H1 (cell line): ENCODE measurements at regions not wholly inside any gene's neighbourhood (a gene's known extent, or its start where the extent isn't known, plus 50 kb on each side); places are given as distances from the start of the nearest gene placed in this dataset.

Source experiments
- CTCF ChIA-PET: fragments of 300-600 bp; sonication (Branson Sonifier 250); formaldehyde crosslinking; loops from one replicate; lab custom pipeline; 2021; ENCODE audit not compliant: partially characterized antibody; lab: Charles Lee
- POLR2A ChIA-PET: fragments of 300-600 bp; sonication (Branson Sonifier 250); formaldehyde crosslinking; loops from one replicate; lab custom pipeline; 2021; ENCODE audit warnings: inconsistent platforms; ENCODE audit not compliant: partially characterized antibody; lab: Charles Lee
- DNase-seq, 2 experiments: peaks; one replicate each; pipeline versions ENCODE4 v3.0.0 to v3.0.0-alpha.2; 2010 to 2022; ENCODE audit warnings: low spot score in 2 of 2, low read depth in 1 of 2, mixed read lengths in 1 of 2
- FAIRE-seq: peaks from 2 replicates; lab custom pipeline; 2011; peaks lifted over from hg19 to GRCh38; lab: Jason Lieb, UNC
- H2AFZ ChIP-seq: 2 replicates; pipeline ENCODE4 v1.8.1; 2012; ENCODE audit warnings: low read length, inconsistent platforms
- H2AK5ac ChIP-seq: 2 replicates; pipeline ENCODE4 v1.6.1; 2013; ENCODE audit warnings: low read depth, low read length
- H2BK120ac ChIP-seq: replicated peaks from 2 replicates; pipeline ENCODE3; 2013; ENCODE audit warnings: low read depth, low read length, inconsistent platforms
- H2BK12ac ChIP-seq: 2 replicates; pipeline ENCODE4 v1.6.1; 2013; ENCODE audit warnings: low read depth, low read length
- H2BK15ac ChIP-seq: 2 replicates; pipeline ENCODE4 v1.6.1; 2013; ENCODE audit warnings: low read length
- H2BK20ac ChIP-seq: 2 replicates; pipeline ENCODE4 v1.6.1; 2013; ENCODE audit warnings: low read length
- H2BK5ac ChIP-seq: 2 replicates; pipeline ENCODE4 v1.6.1; 2013; ENCODE audit warnings: low read depth, low read length
- H3K14ac ChIP-seq: 2 replicates; pipeline ENCODE4 v1.6.1; 2013; ENCODE audit warnings: inconsistent platforms; ENCODE audit not compliant: insufficient read length
- H3K18ac ChIP-seq: 2 replicates; pipeline ENCODE4 v1.6.1; 2013; ENCODE audit warnings: low read length; ENCODE audit errors: extremely low read depth
- H3K23ac ChIP-seq: 2 replicates; pipeline ENCODE4 v1.6.1; 2013; ENCODE audit warnings: inconsistent platforms; ENCODE audit not compliant: insufficient read length
- H3K23me2 ChIP-seq: 2 replicates; pipeline ENCODE4 v1.6.1; 2013; ENCODE audit warnings: low read depth, low read length
- H3K27ac ChIP-seq: 2 replicates; pipeline ENCODE4 v1.6.1; 2011; ENCODE audit warnings: low read depth, low read length, inconsistent platforms
- H3K27me3 ChIP-seq, 4 experiments: replicated peaks in 1 of 4; 1 replicate in 1 of 4; 2 replicates in 3 of 4; pipeline versions ENCODE4 v1.6.1 to v1.8.1; 2011 to 2013; ENCODE audit warnings: low read length in 3 of 4, mild to moderate bottlenecking in 3 of 4, inconsistent platforms in 2 of 4, mixed read lengths in 2 of 4, moderate library complexity in 1 of 4; ENCODE audit not compliant: control insufficient read depth in 3 of 4, insufficient read depth in 3 of 4; ENCODE audit errors: extremely low read depth in 1 of 4
- H3K36me3 ChIP-seq, 4 experiments: 2 replicates each; pipeline versions ENCODE4 v1.6.1 to v1.8.1; 2011 to 2013; ENCODE audit warnings: mild to moderate bottlenecking in 4 of 4, low read length in 3 of 4, moderate library complexity in 2 of 4, control low read depth in 1 of 4, inconsistent platforms in 1 of 4; ENCODE audit not compliant: insufficient read depth in 4 of 4, control insufficient read depth in 2 of 4
- H3K4ac ChIP-seq: replicated peaks from 2 replicates; pipeline ENCODE3; 2013; ENCODE audit warnings: low read length, low read depth, mixed read lengths, inconsistent platforms; ENCODE audit not compliant: insufficient read length
- H3K4me1 ChIP-seq, 4 experiments: replicated peaks in 1 of 4; 1 replicate in 1 of 4; 2 replicates in 3 of 4; pipeline versions ENCODE4 v1.6.1 to v1.8.1; 2011 to 2013; ENCODE audit warnings: low read length in 3 of 4, inconsistent platforms in 2 of 4, mixed read lengths in 1 of 4; ENCODE audit not compliant: insufficient read depth in 4 of 4, control insufficient read depth in 3 of 4
- H3K4me2 ChIP-seq, 2 experiments: 2 replicates each; pipeline versions ENCODE4 v1.6.1 to v1.8.1; 2011 to 2013; ENCODE audit warnings: low read depth in 2 of 2, low read length in 2 of 2, control low read depth in 1 of 2, inconsistent platforms in 1 of 2, mild to moderate bottlenecking in 1 of 2; ENCODE audit not compliant: insufficient read depth in 1 of 2
- H3K4me3 ChIP-seq, 4 experiments: fragments of 200-600, 300-600 bp in 1 of 4; sonication (generic), shearing (Covaris generic), sonication (Bioruptor Twin) in 1 of 4; 2 replicates each; pipeline versions ENCODE4 v1.5.1 to v1.8.1; 2011 to 2016; ENCODE audit warnings: low read length in 4 of 4, low read depth in 3 of 4, control low read depth in 2 of 4, inconsistent platforms in 2 of 4, mild to moderate bottlenecking in 2 of 4, mixed read lengths in 1 of 4, moderate library complexity in 1 of 4; ENCODE audit not compliant: insufficient read depth in 2 of 4; ENCODE audit errors: extremely low read depth in 1 of 4
- H3K56ac ChIP-seq: replicated peaks from 2 replicates; pipeline ENCODE3; 2013; ENCODE audit warnings: low read depth, mild to moderate bottlenecking, mixed read lengths, low read length, inconsistent platforms; ENCODE audit not compliant: insufficient read length
- H3K79me1 ChIP-seq: 2 replicates; pipeline ENCODE4 v1.6.1; 2013; ENCODE audit warnings: low read depth, low read length, control low read depth
- H3K79me2 ChIP-seq, 2 experiments: 2 replicates each; pipeline versions ENCODE4 v1.6.1 to v1.8.1; 2012 to 2013; ENCODE audit warnings: low read length in 2 of 2, mild to moderate bottlenecking in 2 of 2, inconsistent platforms in 1 of 2; ENCODE audit not compliant: insufficient read depth in 2 of 2, control insufficient read depth in 1 of 2
- H3K9ac ChIP-seq, 4 experiments: replicated peaks in 1 of 4; 1 replicate in 1 of 4; 2 replicates in 3 of 4; pipeline versions ENCODE4 v1.6.1 to v1.8.1; 2011 to 2013; ENCODE audit warnings: low read depth in 3 of 4, low read length in 3 of 4, control low read depth in 2 of 4, mild to moderate bottlenecking in 2 of 4, moderate library complexity in 2 of 4, inconsistent platforms in 1 of 4; ENCODE audit errors: extremely low read depth in 1 of 4
- H3K9me3 ChIP-seq, 2 experiments: 2 replicates each; pipeline versions ENCODE4 v1.6.1 to v1.8.1; 2012 to 2013; ENCODE audit warnings: mild to moderate bottlenecking in 2 of 2, moderate library complexity in 2 of 2, control low read depth in 1 of 2, inconsistent platforms in 1 of 2, low read depth in 1 of 2, low read length in 1 of 2, mixed read lengths in 1 of 2; ENCODE audit not compliant: insufficient read depth in 2 of 2
- H4K20me1 ChIP-seq, 2 experiments: replicated peaks in 1 of 2; 2 replicates each; pipeline versions ENCODE3 to v1.8.1; 2011 to 2013; ENCODE audit warnings: inconsistent platforms in 2 of 2, low read length in 2 of 2, mild to moderate bottlenecking in 1 of 2; ENCODE audit not compliant: insufficient read depth in 2 of 2, control insufficient read depth in 1 of 2
- H4K5ac ChIP-seq: 2 replicates; pipeline ENCODE4 v1.6.1; 2013; ENCODE audit warnings: low read length, low read depth, mixed read lengths, inconsistent platforms; ENCODE audit not compliant: insufficient read length
- H4K8ac ChIP-seq: 2 replicates; pipeline ENCODE4 v1.8.0; 2013; ENCODE audit warnings: mild to moderate bottlenecking, moderate library complexity, low read length, inconsistent platforms; ENCODE audit not compliant: insufficient read depth; ENCODE audit errors: extremely low read depth
- H4K91ac ChIP-seq: replicated peaks from 2 replicates; pipeline ENCODE3; 2013; ENCODE audit warnings: low read length, mixed read lengths, inconsistent platforms; ENCODE audit not compliant: insufficient read length
- BCL11A ChIP-seq, 2 experiments: IDR thresholded peaks; one replicate each; pipeline ENCODE4 v1.6.1; 2011; ENCODE audit warnings: low read depth in 2 of 2, low read length in 2 of 2, mild to moderate bottlenecking in 2 of 2
- E2F6 ChIP-seq: IDR thresholded peaks from 2 replicates; pipeline ENCODE4 v1.6.1; 2012; ENCODE audit warnings: inconsistent platforms
- HDAC6 ChIP-seq: IDR thresholded peaks from one replicate; pipeline ENCODE4 v1.7.1; 2012; ENCODE audit warnings: low read depth, mild to moderate bottlenecking, inconsistent platforms, low read length, moderate library complexity
- JUND ChIP-seq: IDR thresholded peaks from 2 replicates; pipeline ENCODE4 v1.6.1; 2011; ENCODE audit warnings: mild to moderate bottlenecking, improper control_type of control experiment, low read length
- POLR2A ChIP-seq, 2 experiments: IDR thresholded peaks; 1 replicate in 1 of 2; 2 replicates in 1 of 2; pipeline ENCODE4 v1.6.1; 2011; ENCODE audit warnings: low read depth in 2 of 2, low read length in 2 of 2, mild to moderate bottlenecking in 2 of 2; ENCODE audit errors: control extremely low read depth in 1 of 2
- POLR2AphosphoS5 ChIP-seq: IDR thresholded peaks from 2 replicates; pipeline ENCODE4 v1.6.1; 2011; ENCODE audit warnings: low read depth, low read length
- RFX5 ChIP-seq: IDR thresholded peaks from 2 replicates; pipeline ENCODE4 v1.6.1; 2011; ENCODE audit warnings: low read depth, low read length, improper control_type of control experiment, borderline replicate concordance
- SIN3A ChIP-seq, 2 experiments: IDR thresholded peaks in 1 of 2; conservative IDR thresholded peaks in 1 of 2; 2 replicates each; pipeline ENCODE4 v1.6.1; 2011 to 2012; ENCODE audit warnings: low read length in 2 of 2, improper control_type of control experiment in 1 of 2, low read depth in 1 of 2, mild to moderate bottlenecking in 1 of 2
- TBP ChIP-seq: IDR thresholded peaks from 2 replicates; pipeline ENCODE4 v1.6.1; 2011; ENCODE audit warnings: low read depth, low read length, improper control_type of control experiment
- USF2 ChIP-seq: IDR thresholded peaks from 2 replicates; pipeline ENCODE4 v1.6.1; 2011; ENCODE audit warnings: low read length, improper control_type of control experiment
- ZNF274 ChIP-seq: IDR thresholded peaks from 2 replicates; pipeline ENCODE4 v1.7.0; 2012; ENCODE audit warnings: low read length, borderline replicate concordance; ENCODE audit errors: extremely low read depth
- WGBS, 2 experiments: shearing (Covaris generic) in 1 of 2; methylation state at CpG; one replicate each; pipeline versions ENCODE4 v1.1.6 to v1.1.7; 2013 to 2015; ENCODE audit warnings: low lambda C conversion rate in 2 of 2, mixed read lengths in 2 of 2, inconsistent platforms in 1 of 2, low coverage in 1 of 2, missing lambda C conversion rate in 1 of 2; ENCODE audit not compliant: insufficient replicate concordance in 2 of 2, insufficient coverage in 1 of 2, insufficient read length in 1 of 2; ENCODE audit errors: extremely low coverage in 1 of 2, missing lambda C conversion rate in 1 of 2; 5-methylcytosine and 5-hydroxymethylcytosine counted together

- WGBS, 2 experiments, result 88% methylated on average over 18 of the region's 19 CpGs; no CpG with 5 or more reads in 1 of the 2 experiments
- Histone ChIP-seq H4K20me1 (no peaks in the 10 kb centered on the region), H4K8ac (no peak overlapping the region), H2BK20ac (no peak overlapping the region), H3K27me3 (no peaks in the 10 kb centered on the region; a peak in 1 of 7 replicates), H2BK12ac (0 out of 2 replicates have a peak overlapping the region, but pooled peaks have one; percentile 17), H3K23ac (peak overlapping the region; percentile 71), H3K4ac (no peak overlapping the region), H2AFZ (no peak overlapping the region), H3K23me2 (peaks cover 7% of the 10 kb centered on the region), H3K27ac (no peak overlapping the region), H3K56ac (peak overlapping the region; percentile 33), H2BK120ac (no peak overlapping the region), H3K4me1 (no peaks in the 10 kb centered on the region; a peak in 1 of 7 replicates), H3K36me3 (no peaks in the 10 kb centered on the region), H2BK5ac (no peak overlapping the region), H2BK15ac (no peak overlapping the region), H3K9ac (no peak overlapping the region; a peak in 1 of 7 replicates), H3K9me3 (no peaks in the 10 kb centered on the region), H3K4me3 (no peak overlapping the region), H2AK5ac (peak overlapping the region; percentile 65), H3K18ac (no peak overlapping the region; the same call in 1 of the 2 replicates), H3K4me2 (no peak overlapping the region), H4K5ac (no peak overlapping the region), H3K14ac (no peak overlapping the region), H3K79me1 (no peaks in the 10 kb centered on the region; the same call in 1 of the 2 replicates), H4K91ac (no peak overlapping the region), H3K79me2 (no peaks in the 10 kb centered on the region)
- DNase-seq, result no peak
- FAIRE-seq, result no peak
- POLR2A ChIA-PET, result no interaction called here
- CTCF ChIA-PET, result interaction anchor here (0.8 kb wide), 1 partner anchor 9 kb away, joined by 3 read pairs; no protein-coding TSS in a partner anchor
- TF ChIP-seq RFX5, result no peak
- TF ChIP-seq POLR2A (IDR thresholded peaks at IDR 0.05; ENCODE audit: control extremely low read depth in 1 of 2, low read depth in 2 of 2, low read length in 2 of 2), result no peak
- TF ChIP-seq HDAC6, result no peak
- no peak for TF ChIP-seq BCL11A (IDR thresholded peaks at IDR 0.05; ENCODE audit: low read depth in 2 of 2, low read length in 2 of 2)
- no peak for TF ChIP-seq SIN3A (conservative IDR thresholded peaks at IDR 0.05 in 1 of 2, IDR thresholded peaks at IDR 0.05 in 1 of 2; ENCODE audit: low read depth in 1 of 2, low read length in 2 of 2)
- no peak for TF ChIP-seq JUND
- TF ChIP-seq USF2, result no peak
- TF ChIP-seq E2F6, result no peak
- TF ChIP-seq TBP, result no peak
- no peak for TF ChIP-seq ZNF274
- TF ChIP-seq POLR2AphosphoS5, result no peak
These were observed 331.2 kb downstream of the FOXL1 start for GRCh38 chr16:86909359-86910160.
